NT2/D1 (cell line): ENCODE measurements at regions not wholly inside any gene's neighbourhood (a gene's known extent, or its start where the extent isn't known, plus 50 kb on each side); places are given as distances from the start of the nearest gene placed in this dataset.

ENCODE experiments used
- SUZ12 ChIP-seq: IDR thresholded peaks from 2 replicates; pipeline ENCODE4 v1.6.1; 2011; ENCODE audit not compliant: insufficient read length, insufficient read depth; ENCODE audit errors: extremely low read depth
- YY1 ChIP-seq: IDR thresholded peaks from 2 replicates; pipeline ENCODE4 v1.6.1; 2011; ENCODE audit not compliant: insufficient read length, insufficient read depth
- ZNF274 ChIP-seq: IDR thresholded peaks from 2 replicates; pipeline ENCODE4 v1.6.1; 2011; ENCODE audit warnings: mild to moderate bottlenecking, low read depth, low read length

DNA sequence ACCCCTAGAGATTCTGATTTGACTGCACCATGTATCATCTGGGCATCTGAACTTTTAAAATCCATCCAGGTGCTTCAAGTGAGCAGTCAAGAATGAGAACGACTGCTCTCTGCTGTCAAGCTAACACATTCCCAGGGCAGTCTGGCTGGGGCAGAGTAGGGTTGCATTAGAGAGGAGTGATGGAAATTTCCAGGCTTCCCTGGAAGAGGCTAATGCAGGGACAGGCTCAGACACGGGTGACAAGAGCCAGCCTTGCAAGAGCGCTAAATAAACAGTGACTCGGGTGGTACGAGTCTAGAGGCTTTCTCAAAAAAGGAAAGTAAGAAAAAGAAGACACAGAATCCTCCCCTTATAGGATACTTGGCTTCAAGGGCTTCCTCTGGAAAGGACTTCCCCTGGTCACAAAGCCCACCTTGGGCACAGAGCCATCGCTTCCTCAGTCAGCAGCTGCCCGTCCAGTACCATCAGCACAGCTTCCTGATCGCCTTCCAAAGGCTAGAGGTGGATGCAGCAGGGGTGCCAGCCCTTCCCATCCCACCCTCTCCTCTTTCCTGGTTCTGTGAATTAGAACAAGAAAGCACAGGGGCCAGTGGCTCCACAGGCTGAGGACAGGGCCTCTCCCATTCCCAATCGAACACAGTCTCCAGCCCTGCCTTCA lies 177.4 kb upstream of the RREB1 start:
- TF ChIP-seq ZNF274 (no peak), YY1 (no peak), SUZ12 (no peak)
